SJSA1 (cell line): ENCODE measurements at regions not wholly inside any gene's neighbourhood (a gene's known extent, or its start where the extent isn't known, plus 50 kb on each side); places are given as distances from the start of the nearest gene placed in this dataset.

ENCODE experiments used
- DNase-seq, 2 experiments: peaks; one replicate each; pipeline ENCODE4 v3.0.0-alpha.2; 2015 to 2020; ENCODE audit warnings: low spot score in 2 of 2, low read depth in 1 of 2
- H3K27ac ChIP-seq: fragments of 250-450 bp; sonication (Bioruptor Pico); 2 replicates; pipeline ENCODE4 v1.5.1; 2020; ENCODE audit warnings: mild to moderate bottlenecking, moderate library complexity
- H3K27me3 ChIP-seq: fragments of 250-450 bp; sonication (Bioruptor Pico); replicated peaks from 2 replicates; pipeline ENCODE4 v1.5.1; 2020; ENCODE audit warnings: mild to moderate bottlenecking, moderate library complexity
- H3K36me3 ChIP-seq: fragments of 250-450 bp; sonication (Bioruptor Pico); 2 replicates; pipeline ENCODE4 v1.5.1; 2020; ENCODE audit warnings: mild to moderate bottlenecking
- H3K4me1 ChIP-seq: fragments of 250-450 bp; sonication (Bioruptor Pico); replicated peaks from 2 replicates; pipeline ENCODE4 v1.6.1; 2021; ENCODE audit warnings: mild to moderate bottlenecking
- H3K4me3 ChIP-seq: fragments of 250-450 bp; sonication (Bioruptor Pico); 2 replicates; pipeline ENCODE4 v1.5.1; 2020; ENCODE audit warnings: mild to moderate bottlenecking
- H3K9me3 ChIP-seq: fragments of 250-450 bp; sonication (Bioruptor Pico); replicated peaks from 2 replicates; pipeline ENCODE4 v1.5.1; 2020; ENCODE audit warnings: mild to moderate bottlenecking

DNA sequence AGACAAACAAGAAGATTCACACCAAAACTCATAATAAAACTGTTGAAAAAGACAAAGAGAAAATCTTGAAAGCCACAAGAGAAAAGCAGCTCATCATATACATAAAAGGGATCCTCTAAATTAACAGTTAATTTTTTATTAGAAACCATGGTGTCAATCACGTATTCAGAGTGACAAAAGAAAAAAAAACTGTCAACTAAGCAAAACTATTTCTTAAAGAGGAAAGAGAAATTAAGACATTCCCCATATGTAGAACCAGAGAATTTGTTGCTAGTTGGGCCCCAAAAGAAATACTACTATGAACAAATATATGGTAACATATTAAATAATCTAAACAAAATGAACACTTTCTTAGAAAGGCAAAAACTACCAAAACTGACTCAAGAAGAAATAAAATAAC, 74.3 kb upstream of the TENT5A start:
- no peaks in the 10 kb centered on the region for H3K36me3 ChIP-seq
- no peaks in the 10 kb centered on the region; the same call in 1 of the 2 replicates for H3K27me3 ChIP-seq
- no peak overlapping the region for H3K27ac ChIP-seq
- H3K4me1 ChIP-seq, result no peaks in the 10 kb centered on the region
- no peak overlapping the region for H3K4me3 ChIP-seq
- no peaks in the 10 kb centered on the region for H3K9me3 ChIP-seq
- DNase-seq, result no peak

DNA sequence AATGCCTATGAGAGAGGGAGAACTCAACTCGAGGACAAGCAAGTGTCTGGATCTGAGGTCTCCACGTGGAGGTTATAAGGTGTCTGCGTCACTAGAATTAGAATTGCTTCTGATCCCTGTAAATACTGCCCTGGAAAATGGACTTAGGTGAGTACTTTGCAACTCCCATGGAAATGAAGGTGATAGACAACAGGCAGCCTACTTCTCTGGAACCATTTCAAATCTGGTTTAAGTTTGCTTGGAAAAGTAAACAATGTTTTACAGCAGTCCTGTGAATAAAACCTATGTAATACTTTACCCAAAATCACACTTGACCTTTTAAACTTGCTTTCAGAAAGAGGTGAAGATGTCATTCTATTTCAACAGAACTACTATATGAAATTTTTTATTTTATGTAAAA, 70.1 kb upstream of the TENT5A start:
- no peak for DNase-seq
- no peak overlapping the region for H3K27ac ChIP-seq
- no peak overlapping the region for H3K4me3 ChIP-seq

GRCh38 chr6:81821449-81821848, 69.0 kb upstream of the TENT5A start:
- no peak overlapping the region for H3K27ac ChIP-seq
- no peaks in the 10 kb centered on the region for H3K36me3 ChIP-seq
- no peaks in the 10 kb centered on the region; the same call in 1 of the 2 replicates for H3K27me3 ChIP-seq
- H3K4me1 ChIP-seq, result no peaks in the 10 kb centered on the region
- H3K4me3 ChIP-seq, result no peak overlapping the region
- no peak for DNase-seq
- H3K9me3 ChIP-seq, result no peaks in the 10 kb centered on the region

More for the DNA sequence above, 70.1 kb upstream of the TENT5A start:
- Histone ChIP-seq H3K27me3 (no peaks in the 10 kb centered on the region; the same call in 1 of the 2 replicates), H3K4me1 (no peaks in the 10 kb centered on the region), H3K36me3 (no peaks in the 10 kb centered on the region), H3K9me3 (no peaks in the 10 kb centered on the region)

DNA sequence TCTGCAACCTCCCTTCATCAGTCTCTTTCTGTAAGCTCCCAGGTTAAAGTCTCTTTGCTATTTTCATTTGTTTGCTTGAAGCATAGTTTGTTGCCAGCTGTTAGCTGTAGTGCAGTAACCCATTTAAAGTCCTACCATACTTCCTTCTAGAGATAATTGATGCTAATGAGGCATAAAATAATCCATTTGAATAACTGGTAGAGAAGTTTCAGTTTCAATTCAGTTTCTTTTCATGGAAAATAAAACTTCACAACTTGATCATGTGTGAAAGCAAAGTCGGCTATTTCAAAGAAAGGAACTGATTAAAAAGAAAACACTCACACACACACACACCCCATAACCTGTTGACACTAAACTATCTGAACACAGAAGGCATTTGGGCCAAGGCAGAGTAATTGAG, 68.5 kb upstream of the TENT5A start:
- H3K36me3 ChIP-seq, result no peaks in the 10 kb centered on the region
- no peak overlapping the region for H3K4me3 ChIP-seq
- no peak for DNase-seq
- H3K27me3 ChIP-seq, result no peaks in the 10 kb centered on the region; the same call in 1 of the 2 replicates
- H3K27ac ChIP-seq, result no peak overlapping the region
- H3K4me1 ChIP-seq, result no peaks in the 10 kb centered on the region
- H3K9me3 ChIP-seq, result no peaks in the 10 kb centered on the region

DNA sequence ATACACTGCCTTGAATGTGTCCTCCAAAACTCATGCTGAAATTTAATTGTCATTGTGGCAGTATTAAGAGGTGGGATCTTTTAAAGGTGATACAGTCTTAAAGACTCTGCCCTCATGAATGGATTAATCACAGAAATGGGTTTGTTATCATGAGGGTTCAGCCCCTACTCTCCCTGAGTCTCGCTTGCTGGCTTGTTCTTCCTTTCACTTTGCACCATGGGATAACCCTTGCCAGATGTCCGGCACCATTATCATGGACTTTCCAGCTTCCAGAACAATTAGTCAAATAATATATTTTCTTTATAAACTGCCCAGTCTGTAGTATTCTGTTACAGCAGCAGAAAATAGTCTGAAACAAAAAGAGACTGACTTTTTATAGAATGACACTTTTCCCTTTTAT, 67.9 kb upstream of the TENT5A start:
- Histone ChIP-seq H3K27me3 (no peaks in the 10 kb centered on the region; the same call in 1 of the 2 replicates), H3K4me3 (no peak overlapping the region), H3K27ac (no peak overlapping the region), H3K4me1 (no peaks in the 10 kb centered on the region), H3K9me3 (no peaks in the 10 kb centered on the region), H3K36me3 (no peaks in the 10 kb centered on the region)
- no peak for DNase-seq

GRCh38 chr6:81819767-81820166, 67.3 kb upstream of the TENT5A start:
- H3K27me3 ChIP-seq, result no peaks in the 10 kb centered on the region; the same call in 1 of the 2 replicates
- H3K4me3 ChIP-seq, result no peak overlapping the region
- DNase-seq, result no peak
- H3K4me1 ChIP-seq, result peaks cover 1% of the 10 kb centered on the region
- H3K27ac ChIP-seq, result no peak overlapping the region
- H3K9me3 ChIP-seq, result no peaks in the 10 kb centered on the region
- no peaks in the 10 kb centered on the region for H3K36me3 ChIP-seq

DNA sequence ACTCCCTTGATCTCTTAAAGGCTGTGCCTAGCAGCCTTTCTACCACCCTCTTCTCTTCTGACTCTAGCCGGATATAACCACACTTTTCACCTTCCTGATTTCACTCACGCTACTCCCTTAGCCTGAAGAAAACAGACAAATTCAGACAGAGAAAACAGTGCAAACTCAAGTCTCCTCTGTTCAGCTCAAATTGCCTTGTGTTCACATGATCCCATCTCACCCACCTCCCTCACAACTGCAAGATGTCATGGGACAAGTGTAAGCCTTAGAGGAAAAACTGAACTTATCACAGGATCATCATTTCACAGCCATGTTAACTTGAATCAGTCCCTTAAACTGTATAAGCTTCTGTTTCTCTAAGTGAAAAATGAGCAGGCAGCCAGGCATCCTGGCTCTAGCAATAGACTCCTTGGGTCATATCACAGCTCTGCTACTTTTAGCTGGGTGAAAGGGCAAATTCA, 66.5 kb upstream of the TENT5A start:
- no peak overlapping the region for H3K4me3 ChIP-seq

GRCh38 chr6:81816380-81816779, 63.9 kb upstream of the TENT5A start:
- Histone ChIP-seq H3K4me3 (no peak overlapping the region), H3K27me3 (no peaks in the 10 kb centered on the region), H3K4me1 (peaks cover 6% of the 10 kb centered on the region), H3K27ac (no peak overlapping the region), H3K9me3 (no peaks in the 10 kb centered on the region), H3K36me3 (no peaks in the 10 kb centered on the region)
- DNase-seq, result no peak

More for the DNA sequence above, 66.5 kb upstream of the TENT5A start:
- Histone ChIP-seq H3K36me3 (no peaks in the 10 kb centered on the region), H3K27me3 (no peaks in the 10 kb centered on the region; the same call in 1 of the 2 replicates), H3K9me3 (no peaks in the 10 kb centered on the region), H3K4me1 (peaks cover 6% of the 10 kb centered on the region), H3K27ac (no peak overlapping the region)
- DNase-seq, result no peak

- Histone ChIP-seq H3K9me3 (no peaks in the 10 kb centered on the region), H3K27me3 (no peaks in the 10 kb centered on the region), H3K36me3 (no peaks in the 10 kb centered on the region), H3K4me1 (peaks cover 6% of the 10 kb centered on the region), H3K4me3 (no peak overlapping the region), H3K27ac (peak overlapping the region; percentile 32; the same call in 1 of the 2 replicates)
- no peak for DNase-seq
Observed at GRCh38 chr6:81814370-81815076, 62.0 kb upstream of the TENT5A start.

DNA sequence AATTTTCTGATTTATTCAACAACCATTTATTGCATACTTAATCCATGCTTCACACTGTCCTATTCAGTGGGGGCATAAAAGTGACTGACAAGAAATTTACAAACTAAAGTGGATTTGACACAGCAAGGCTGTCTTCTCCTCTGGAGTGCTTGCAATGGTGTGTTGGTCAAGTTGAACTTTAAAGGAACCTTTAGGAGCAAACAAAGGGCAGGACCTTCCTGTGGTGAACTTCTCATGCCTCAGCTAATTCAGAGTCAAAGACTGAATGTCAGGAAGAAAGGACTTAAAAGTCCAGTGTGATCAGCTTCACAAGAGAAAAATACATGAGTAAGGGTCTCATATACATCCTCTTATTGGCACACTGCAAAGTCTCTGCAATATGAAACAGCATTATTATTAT, 60.8 kb upstream of the TENT5A start:
- DNase-seq, result no peak
- no peaks in the 10 kb centered on the region for H3K27me3 ChIP-seq
- no peak overlapping the region for H3K4me3 ChIP-seq
- H3K36me3 ChIP-seq, result no peaks in the 10 kb centered on the region
- H3K9me3 ChIP-seq, result no peaks in the 10 kb centered on the region
- H3K4me1 ChIP-seq, result peaks cover 6% of the 10 kb centered on the region
- H3K27ac ChIP-seq, result no peak overlapping the region

- H3K4me3 ChIP-seq, result no peak overlapping the region
- no peak for DNase-seq
- H3K27ac ChIP-seq, result no peak overlapping the region
Observed at GRCh38 chr6:81812401-81812800, 59.9 kb upstream of the TENT5A start.

GRCh38 chr6:81808851-81809570, 56.5 kb upstream of the TENT5A start:
- H3K9me3 ChIP-seq, result no peaks in the 10 kb centered on the region
- no peaks in the 10 kb centered on the region for H3K4me1 ChIP-seq
- DNase-seq, result no peak
- H3K36me3 ChIP-seq, result no peaks in the 10 kb centered on the region
- H3K27me3 ChIP-seq, result no peaks in the 10 kb centered on the region
- H3K4me3 ChIP-seq, result no peak overlapping the region
- H3K27ac ChIP-seq, result no peak overlapping the region

More at GRCh38 chr6:81812401-81812800, 59.9 kb upstream of the TENT5A start:
- Histone ChIP-seq H3K36me3 (no peaks in the 10 kb centered on the region), H3K9me3 (no peaks in the 10 kb centered on the region), H3K4me1 (peaks cover 6% of the 10 kb centered on the region), H3K27me3 (no peaks in the 10 kb centered on the region)

DNA sequence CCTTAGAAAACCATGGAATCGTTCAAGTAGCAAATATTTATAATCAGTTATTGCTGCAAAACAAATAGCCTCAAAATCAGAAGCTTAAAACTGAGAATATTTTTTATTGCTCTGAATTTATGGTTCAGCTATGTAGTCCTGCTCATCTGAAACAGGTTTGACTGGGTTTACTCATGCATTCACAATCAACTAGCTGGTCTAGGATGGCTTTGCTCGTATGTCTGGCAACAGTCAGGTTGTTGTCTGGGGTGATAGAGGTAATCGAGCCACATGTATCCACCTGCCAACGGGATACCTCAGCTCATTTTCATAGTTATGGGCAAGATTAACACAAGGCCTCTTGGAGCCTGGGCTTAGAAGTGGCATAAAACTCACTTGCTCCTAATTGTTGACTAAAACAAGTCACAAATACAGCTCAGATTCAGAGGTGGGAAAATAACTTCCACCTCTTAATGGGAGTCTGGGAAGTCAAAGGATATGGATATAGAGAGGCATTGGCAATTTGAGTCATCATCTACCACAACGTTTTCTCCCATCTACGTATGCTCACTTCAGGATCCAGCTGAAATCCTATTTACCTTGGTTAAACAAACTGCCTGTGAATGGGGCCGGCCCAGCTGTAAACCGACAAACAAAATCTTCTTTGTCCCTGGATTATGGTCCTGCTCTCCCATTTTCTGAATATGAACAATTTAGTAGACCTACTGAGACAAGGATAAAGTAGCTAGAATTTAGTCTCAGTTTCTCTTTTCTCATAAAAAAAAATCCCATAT, 54.5 kb upstream of the TENT5A start:
- H3K4me3 ChIP-seq, result no peak overlapping the region
- no peak overlapping the region for H3K27ac ChIP-seq
- H3K36me3 ChIP-seq, result no peaks in the 10 kb centered on the region
- H3K4me1 ChIP-seq, result no peaks in the 10 kb centered on the region
- H3K9me3 ChIP-seq, result no peaks in the 10 kb centered on the region
- H3K27me3 ChIP-seq, result no peaks in the 10 kb centered on the region
- no peak for DNase-seq

GRCh38 chr6:81802356-81802755, 49.9 kb upstream of the TENT5A start:
- DNase-seq, result no peak
- no peaks in the 10 kb centered on the region for H3K36me3 ChIP-seq
- H3K4me3 ChIP-seq, result no peak overlapping the region
- H3K27me3 ChIP-seq, result no peaks in the 10 kb centered on the region
- no peaks in the 10 kb centered on the region for H3K4me1 ChIP-seq
- H3K9me3 ChIP-seq, result no peaks in the 10 kb centered on the region
- no peak overlapping the region for H3K27ac ChIP-seq
